WTC11 (cell line): ENCODE measurements at regions not wholly inside any gene's neighbourhood (a gene's known extent, or its start where the extent isn't known, plus 50 kb on each side); places are given as distances from the start of the nearest gene placed in this dataset.

Experiments
- ARID4B ChIP-seq: sonication (generic); formaldehyde crosslinking; IDR thresholded peaks from 2 replicates; pipeline ENCODE4 v1.8.0; 2023; ENCODE audit warnings: missing genetic modification reagents, mild to moderate bottlenecking, borderline replicate concordance
- ATF6 ChIP-seq: sonication (generic); formaldehyde crosslinking; IDR thresholded peaks from 2 replicates; pipeline ENCODE4 v1.8.1; 2023; ENCODE audit warnings: mild to moderate bottlenecking, missing genetic modification reagents
- CTCF ChIP-seq: fragments of 200-600 bp; IDR thresholded peaks from 2 replicates; pipeline ENCODE4 v1.8.0; 2022; ENCODE audit warnings: antibody characterized with exemption
- E2F1 ChIP-seq: sonication (generic); formaldehyde crosslinking; IDR thresholded peaks from 2 replicates; pipeline ENCODE4 v1.8.0; 2022; ENCODE audit warnings: mild to moderate bottlenecking, missing genetic modification reagents
- NFE2L1 ChIP-seq: sonication (generic); formaldehyde crosslinking; IDR thresholded peaks from 2 replicates; pipeline ENCODE4 v1.8.1; 2023; ENCODE audit warnings: missing genetic modification reagents
- NFYB ChIP-seq: sonication (generic); formaldehyde crosslinking; conservative IDR thresholded peaks from 2 replicates; pipeline ENCODE4 v1.8.0; 2022; ENCODE audit warnings: low read depth, missing genetic modification reagents
- NR2C2 ChIP-seq: sonication (generic); formaldehyde crosslinking; IDR thresholded peaks from 2 replicates; pipeline ENCODE4 v1.8.0; 2022; ENCODE audit warnings: mild to moderate bottlenecking, missing genetic modification reagents
- OVOL2 ChIP-seq: fragments of 250-450 bp; sonication (Bioruptor Pico); IDR thresholded peaks from 2 replicates; pipeline ENCODE4 v1.9.0; 2021; ENCODE audit warnings: mild to moderate bottlenecking, borderline replicate concordance
- SP1 ChIP-seq: sonication (generic); formaldehyde crosslinking; conservative IDR thresholded peaks from 2 replicates; pipeline ENCODE4 v1.8.1; 2022; ENCODE audit warnings: missing genetic modification reagents
- TEAD4 ChIP-seq: sonication (generic); formaldehyde crosslinking; IDR thresholded peaks from 2 replicates; pipeline ENCODE4 v1.8.0; 2022; ENCODE audit warnings: mild to moderate bottlenecking, missing genetic modification reagents
- USF2 ChIP-seq: sonication (generic); formaldehyde crosslinking; IDR thresholded peaks from 2 replicates; pipeline ENCODE4 v1.8.1; 2023; ENCODE audit warnings: mild to moderate bottlenecking, missing genetic modification reagents, moderate library complexity
- ZNF138 ChIP-seq: sonication (generic); formaldehyde crosslinking; conservative IDR thresholded peaks from 2 replicates; pipeline ENCODE4 v1.8.1; 2022; ENCODE audit warnings: mild to moderate bottlenecking, moderate library complexity, missing genetic modification reagents
- ZNF416 ChIP-seq: fragments of 250-450 bp; sonication (Bioruptor Pico); IDR thresholded peaks from 2 replicates; pipeline ENCODE4 v1.9.0; 2021; ENCODE audit warnings: mild to moderate bottlenecking, inconsistent platforms

- no peak for TF ChIP-seq TEAD4 (CRISPR knock-in tag)
- no peak for TF ChIP-seq CTCF
- no peak for TF ChIP-seq ZNF138 (CRISPR knock-in tag)
- TF ChIP-seq NFYB: no peak
- no peak for TF ChIP-seq NFE2L1
- no peak for TF ChIP-seq SP1 (CRISPR knock-in tag)
- no peak for TF ChIP-seq E2F1
- TF ChIP-seq ATF6 (CRISPR knock-in tag): no peak
- no peak for TF ChIP-seq OVOL2 (CRISPR knock-in tag)
- TF ChIP-seq NR2C2 (CRISPR knock-in tag): no peak
- TF ChIP-seq ZNF416 (CRISPR knock-in tag): no peak
- TF ChIP-seq ARID4B (CRISPR knock-in tag): no peak
- no peak for TF ChIP-seq USF2 (CRISPR knock-in tag)
These were observed 144.3 kb upstream of the SALL4 start for GRCh38 chr20:51946586-51946985.
